SU-DHL-6 (cell line): ENCODE measurements at regions not wholly inside any gene's neighbourhood (a gene's known extent, or its start where the extent isn't known, plus 50 kb on each side); places are given as distances from the start of the nearest gene placed in this dataset.
"Not testable (repeated sequence)": the region's sequence is repeated elsewhere in the genome, so short reads cannot be mapped to it uniquely, and the experiment has no call there.

Experiments
- CTCF ChIP-seq: fragments of 200-600 bp; sonication (generic); IDR thresholded peaks from one replicate; pipeline ENCODE4 v1.5.1; 2017; ENCODE audit warnings: antibody characterized with exemption, mild to moderate bottlenecking, low read length, moderate library complexity; ENCODE audit not compliant: insufficient read depth, poor library complexity, severe bottlenecking
- EZH2phosphoT487 ChIP-seq: fragments of 200-600 bp; sonication (generic), shearing (Covaris generic); conservative IDR thresholded peaks from 2 replicates; pipeline ENCODE4 v1.6.1; 2018; ENCODE audit warnings: mild to moderate bottlenecking, antibody characterized with exemption, low read length, moderate library complexity, mixed read lengths

- not testable (repeated sequence) for TF ChIP-seq CTCF, EZH2phosphoT487
Observed at GRCh38 chr5:17066026-17066425, 129.9 kb upstream of the MYO10 start.
